ENCODE measurements at regions not wholly inside any gene's neighbourhood (a gene's known extent, or its start where the extent isn't known, plus 50 kb on each side); places are given as distances from the start of the nearest gene placed in this dataset.

- H3K4me1 ChIP-seq (ENCODE audit: insufficient read depth, low read length, poor library complexity, severe bottlenecking) = no peaks in the 10 kb centered on the region
- no peak overlapping the region for H3K27ac ChIP-seq (ENCODE audit: low read depth, low read length, poor library complexity, severe bottlenecking)
- BruUV-seq (replicated peaks) = no TSS peak
- intact Hi-C loops (cut with micrococcal nuclease; ENCODE audit: unreplicated experiment) = no loop called here
- H3K9me3 ChIP-seq (ENCODE audit: low read length) = no peaks in the 10 kb centered on the region
- TF ChIP-seq CTCF (conservative IDR thresholded peaks at IDR 0.05; ENCODE audit: low read length) (no peak), EZH2phosphoT487 (IDR thresholded peaks at IDR 0.05; ENCODE audit: borderline replicate concordance, low read depth, low read length) (no peak)
- CTCF ChIA-PET (ENCODE audit: unreplicated experiment) = no interaction called here
- H2AFZ ChIP-seq (ENCODE audit: low read length) = no peak overlapping the region
- H3K36me3 ChIP-seq (ENCODE audit: insufficient read depth, low read length) = no peaks in the 10 kb centered on the region
- no peaks in the 10 kb centered on the region for H4K20me1 ChIP-seq (ENCODE audit: insufficient read depth, low read length)
- no peaks in the 10 kb centered on the region for H3K79me2 ChIP-seq (ENCODE audit: insufficient read depth, low read depth, low read length)
- no peak for DNase-seq (ENCODE audit: low spot score)
- no peak overlapping the region for H3K4me2 ChIP-seq (ENCODE audit: low read length)
- POLR2A ChIA-PET = no interaction called here
- no peak overlapping the region for H3K4me3 ChIP-seq (ENCODE audit: low read depth, low read length, poor library complexity, severe bottlenecking)
- no peaks in the 10 kb centered on the region for H3K9me2 ChIP-seq (ENCODE audit: insufficient read depth, low read length)
Observed at GRCh38 chr3:158920371-158920770, 118.5 kb downstream of the MFSD1 start.

- Histone ChIP-seq H2AFZ (ENCODE audit: low read length) (no peak overlapping the region), H3K4me1 (ENCODE audit: insufficient read depth, low read length, poor library complexity, severe bottlenecking) (no peaks in the 10 kb centered on the region), H3K36me3 (ENCODE audit: insufficient read depth, low read length) (no peaks in the 10 kb centered on the region), H3K4me3 (ENCODE audit: low read depth, low read length, poor library complexity, severe bottlenecking) (no peak overlapping the region), H3K79me2 (ENCODE audit: insufficient read depth, low read depth, low read length) (no peaks in the 10 kb centered on the region), H4K20me1 (ENCODE audit: insufficient read depth, low read length) (no peaks in the 10 kb centered on the region), H3K27ac (ENCODE audit: low read depth, low read length, poor library complexity, severe bottlenecking) (no peak overlapping the region), H3K9me2 (ENCODE audit: insufficient read depth, low read length) (no peaks in the 10 kb centered on the region), H3K4me2 (ENCODE audit: low read length) (no peak overlapping the region), H3K9me3 (ENCODE audit: low read length) (no peaks in the 10 kb centered on the region)
- TF ChIP-seq CTCF (conservative IDR thresholded peaks at IDR 0.05; ENCODE audit: low read length) (no peak), EZH2phosphoT487 (IDR thresholded peaks at IDR 0.05; ENCODE audit: borderline replicate concordance, low read depth, low read length) (no peak)
- DNase-seq (ENCODE audit: low spot score) = no peak
- POLR2A ChIA-PET = interaction anchor here (0.6 kb wide), 1 partner anchor 659 kb away, joined by 4 read pairs; no protein-coding TSS in a partner anchor
- no TSS peak for BruUV-seq (replicated peaks)
- CTCF ChIA-PET (ENCODE audit: unreplicated experiment) = interaction anchor here (0.6 kb wide), 1 partner anchor 44 kb away, joined by 3 read pairs; no protein-coding TSS in a partner anchor
- intact Hi-C loops (cut with micrococcal nuclease; ENCODE audit: unreplicated experiment) = no loop called here
Observed at GRCh38 chr3:158925021-158925420, 123.2 kb downstream of the MFSD1 start.

- Histone ChIP-seq H3K9me2 (ENCODE audit: insufficient read depth, low read length) (no peaks in the 10 kb centered on the region), H3K9me3 (ENCODE audit: low read length) (no peaks in the 10 kb centered on the region), H3K4me1 (ENCODE audit: insufficient read depth, low read length, poor library complexity, severe bottlenecking) (no peaks in the 10 kb centered on the region), H3K27ac (ENCODE audit: low read depth, low read length, poor library complexity, severe bottlenecking) (no peak overlapping the region), H2AFZ (ENCODE audit: low read length) (no peak overlapping the region), H3K79me2 (ENCODE audit: insufficient read depth, low read depth, low read length) (no peaks in the 10 kb centered on the region), H3K4me2 (ENCODE audit: low read length) (no peak overlapping the region), H4K20me1 (ENCODE audit: insufficient read depth, low read length) (no peaks in the 10 kb centered on the region), H3K36me3 (ENCODE audit: insufficient read depth, low read length) (no peaks in the 10 kb centered on the region), H3K4me3 (ENCODE audit: low read depth, low read length, poor library complexity, severe bottlenecking) (no peak overlapping the region)
- ChIA-PET CTCF (ENCODE audit: unreplicated experiment) (interaction anchor here (0.6 kb wide), 1 partner anchor 45 kb away, joined by 3 read pairs; no protein-coding TSS in a partner anchor), POLR2A (no interaction called here)
- TF ChIP-seq CTCF (conservative IDR thresholded peaks at IDR 0.05; ENCODE audit: low read length) (no peak), EZH2phosphoT487 (IDR thresholded peaks at IDR 0.05; ENCODE audit: borderline replicate concordance, low read depth, low read length) (no peak)
- BruUV-seq (replicated peaks) = no TSS peak
- DNase-seq (ENCODE audit: low spot score) = no peak
- intact Hi-C loops (cut with micrococcal nuclease; ENCODE audit: unreplicated experiment) = no loop called here
Observed at GRCh38 chr3:158925828-158926494, 124.1 kb downstream of the MFSD1 start.

Measured in OCI-LY7 (cell line).